ENCODE measurements at regions not wholly inside any gene's neighbourhood (a gene's known extent, or its start where the extent isn't known, plus 50 kb on each side); places are given as distances from the start of the nearest gene placed in this dataset.

- FAIRE-seq: no peak
- DNase-seq (ENCODE audit: insufficient read length): no peak
- TF ChIP-seq POLR2AphosphoS5 (IDR thresholded peaks at IDR 0.05; ENCODE audit: low read depth, low read length) (no peak), POLR2A (IDR thresholded peaks at IDR 0.05; ENCODE audit: low read depth, low read length) (no peak), TAF1 (IDR thresholded peaks at IDR 0.05; ENCODE audit: borderline replicate concordance, low read depth, low read length) (no peak)
Observed at GRCh38 chr11:69562302-69562701, 78.7 kb upstream of the CCND1 start.

- DNase-seq (ENCODE audit: insufficient read length) (no peak), FAIRE-seq (no peak)
- TF ChIP-seq TAF1 (IDR thresholded peaks at IDR 0.05; ENCODE audit: borderline replicate concordance, low read depth, low read length): no peak
- no peak for TF ChIP-seq POLR2AphosphoS5 (IDR thresholded peaks at IDR 0.05; ENCODE audit: low read depth, low read length)
- TF ChIP-seq POLR2A (IDR thresholded peaks at IDR 0.05; ENCODE audit: low read depth, low read length): no peak
Observed at GRCh38 chr11:69562816-69563215, 78.1 kb upstream of the CCND1 start.

GRCh38 chr11:69563306-69563705 lies 77.7 kb upstream of the CCND1 start:
- TF ChIP-seq TAF1 (IDR thresholded peaks at IDR 0.05; ENCODE audit: borderline replicate concordance, low read depth, low read length) (no peak), POLR2AphosphoS5 (IDR thresholded peaks at IDR 0.05; ENCODE audit: low read depth, low read length) (no peak), POLR2A (IDR thresholded peaks at IDR 0.05; ENCODE audit: low read depth, low read length) (no peak)
- FAIRE-seq (no peak), DNase-seq (ENCODE audit: insufficient read length) (no peak)

- FAIRE-seq (no peak), DNase-seq (ENCODE audit: insufficient read length) (no peak)
- TF ChIP-seq POLR2AphosphoS5 (IDR thresholded peaks at IDR 0.05; ENCODE audit: low read depth, low read length) (no peak), POLR2A (IDR thresholded peaks at IDR 0.05; ENCODE audit: low read depth, low read length) (no peak), TAF1 (IDR thresholded peaks at IDR 0.05; ENCODE audit: borderline replicate concordance, low read depth, low read length) (no peak)
Observed at GRCh38 chr11:69563946-69564775, 76.8 kb upstream of the CCND1 start.

GRCh38 chr11:69566001-69566400 lies 75.0 kb upstream of the CCND1 start:
- FAIRE-seq (no peak), DNase-seq (ENCODE audit: insufficient read length) (no peak)
- TF ChIP-seq TAF1 (IDR thresholded peaks at IDR 0.05; ENCODE audit: borderline replicate concordance, low read depth, low read length) (no peak), POLR2A (IDR thresholded peaks at IDR 0.05; ENCODE audit: low read depth, low read length) (no peak), POLR2AphosphoS5 (IDR thresholded peaks at IDR 0.05; ENCODE audit: low read depth, low read length) (no peak)

- DNase-seq (ENCODE audit: insufficient read length) (no peak), FAIRE-seq (no peak)
Observed at GRCh38 chr11:69567951-69568808, 72.8 kb upstream of the CCND1 start.

GRCh38 chr11:69568809-69569097 lies 72.2 kb upstream of the CCND1 start:
- FAIRE-seq (no peak), DNase-seq (ENCODE audit: insufficient read length) (no peak)
- TF ChIP-seq TAF1 (IDR thresholded peaks at IDR 0.05; ENCODE audit: borderline replicate concordance, low read depth, low read length) (no peak), POLR2A (IDR thresholded peaks at IDR 0.05; ENCODE audit: low read depth, low read length) (no peak), POLR2AphosphoS5 (IDR thresholded peaks at IDR 0.05; ENCODE audit: low read depth, low read length) (no peak)

More at GRCh38 chr11:69567951-69568808, 72.8 kb upstream of the CCND1 start:
- TF ChIP-seq TAF1 (IDR thresholded peaks at IDR 0.05; ENCODE audit: borderline replicate concordance, low read depth, low read length) (no peak), POLR2A (IDR thresholded peaks at IDR 0.05; ENCODE audit: low read depth, low read length) (no peak), POLR2AphosphoS5 (IDR thresholded peaks at IDR 0.05; ENCODE audit: low read depth, low read length) (no peak)

- no peak for DNase-seq (ENCODE audit: insufficient read length)
Observed at GRCh38 chr11:69569306-69570200, 71.4 kb upstream of the CCND1 start.

GRCh38 chr11:69572233-69572860 lies 68.6 kb upstream of the CCND1 start:
- no peak for TF ChIP-seq POLR2A (IDR thresholded peaks at IDR 0.05; ENCODE audit: low read depth, low read length)
- TF ChIP-seq POLR2AphosphoS5 (IDR thresholded peaks at IDR 0.05; ENCODE audit: low read depth, low read length): no peak
- TF ChIP-seq TAF1 (IDR thresholded peaks at IDR 0.05; ENCODE audit: borderline replicate concordance, low read depth, low read length): no peak
- FAIRE-seq: no peak

More at GRCh38 chr11:69569306-69570200, 71.4 kb upstream of the CCND1 start:
- FAIRE-seq: no peak
- TF ChIP-seq TAF1 (IDR thresholded peaks at IDR 0.05; ENCODE audit: borderline replicate concordance, low read depth, low read length): no peak
- TF ChIP-seq POLR2A (IDR thresholded peaks at IDR 0.05; ENCODE audit: low read depth, low read length): no peak
- TF ChIP-seq POLR2AphosphoS5 (IDR thresholded peaks at IDR 0.05; ENCODE audit: low read depth, low read length): no peak

GRCh38 chr11:69572861-69573260 lies 68.1 kb upstream of the CCND1 start:
- no peak for DNase-seq (ENCODE audit: insufficient read length)
- no peak for TF ChIP-seq POLR2AphosphoS5 (IDR thresholded peaks at IDR 0.05; ENCODE audit: low read depth, low read length)
- TF ChIP-seq POLR2A (IDR thresholded peaks at IDR 0.05; ENCODE audit: low read depth, low read length): no peak
- no peak for TF ChIP-seq TAF1 (IDR thresholded peaks at IDR 0.05; ENCODE audit: borderline replicate concordance, low read depth, low read length)
- no peak for FAIRE-seq

More at GRCh38 chr11:69572233-69572860, 68.6 kb upstream of the CCND1 start:
- no peak for DNase-seq (ENCODE audit: insufficient read length)
